Prostate gland (tissue), 2 donors: ENCODE measurements at regions not wholly inside any gene's neighbourhood (a gene's known extent, or its start where the extent isn't known, plus 50 kb on each side); places are given as distances from the start of the nearest gene placed in this dataset.

ENCODE experiments used
- DNase-seq: peaks from one replicate; pipeline ENCODE4 v3.0.0-alpha.2; 2019; ENCODE audit warnings: low spot score
- H3K27ac ChIP-seq, 2 donors: fragments of 200-600 bp; sonication (generic); 2 replicates each; pipeline ENCODE4 v1.5.1; 2017 to 2019
- H3K27me3 ChIP-seq: fragments of 200-600 bp; sonication (generic); replicated peaks from 2 replicates; pipeline ENCODE4 v1.5.1; 2019; ENCODE audit not compliant: insufficient read depth
- H3K36me3 ChIP-seq, 2 donors: fragments of 200-600 bp; sonication (generic); 1 replicate in 1 of 2; 2 replicates in 1 of 2; pipeline versions ENCODE4 v1.5.1 to v1.8.1; 2017 to 2019
- H3K4me1 ChIP-seq: fragments of 200-600 bp; sonication (generic); replicated peaks from 2 replicates; pipeline ENCODE4 v1.5.1; 2019
- H3K4me3 ChIP-seq, 2 donors: fragments of 200-600 bp; sonication (generic); 2 replicates each; pipeline ENCODE4 v1.5.1; 2017 to 2019
- H3K9me3 ChIP-seq: fragments of 200-600 bp; sonication (generic); 2 replicates; pipeline ENCODE4 v1.5.1; 2017
- CTCF ChIP-seq, 4 experiments: fragments of 200-600 bp in 2 of 4; fragments of 450-650 bp in 2 of 4; sonication (generic) in 2 of 4; IDR thresholded peaks; 1 replicate in 3 of 4; 2 replicates in 1 of 4; pipeline ENCODE4 v1.5.1; 2016 to 2019; ENCODE audit warnings: antibody characterized with exemption in 4 of 4, mild to moderate bottlenecking in 2 of 4, moderate library complexity in 2 of 4
- POLR2A ChIP-seq: fragments of 450-650 bp; IDR thresholded peaks from one replicate; pipeline ENCODE4 v1.6.1; 2016; ENCODE audit warnings: antibody characterized with exemption, mild to moderate bottlenecking
- POLR2AphosphoS5 ChIP-seq: sonication (generic); formaldehyde crosslinking; IDR thresholded peaks from one replicate; pipeline ENCODE4 v1.6.1; 2017; ENCODE audit warnings: antibody characterized with exemption
- WGBS: methylation state at CpG from one replicate; pipeline ENCODE4 v1.1.5; 2018; 5-methylcytosine and 5-hydroxymethylcytosine counted together
- intact Hi-C: fragments of 100-400 bp; cut with DNase I; formaldehyde crosslinking; loops from one replicate; pipeline ENCODE4 v1.14.2; 2022

- no peak for DNase-seq
- Histone ChIP-seq H3K27ac (no peak overlapping the region), H3K9me3 (no peaks in the 10 kb centered on the region), H3K36me3 (no peaks in the 10 kb centered on the region), H3K4me1 (peaks cover 2% of the 10 kb centered on the region), H3K4me3 (no peak overlapping the region), H3K27me3 (no peaks in the 10 kb centered on the region)
- intact Hi-C loops: no loop called here
- WGBS: 54% methylated on average over 17 of the region's 17 CpGs
- TF ChIP-seq POLR2AphosphoS5 (no peak), POLR2A (no peak), CTCF (IDR thresholded peaks at IDR 0.05) (no peak)
Measured at GRCh38 chr1:22252251-22252650, 109.4 kb upstream of the WNT4 start.

GRCh38 chr1:22253012-22253790, 110.3 kb upstream of the WNT4 start:
- no peak overlapping the region for H3K27ac ChIP-seq
- no peaks in the 10 kb centered on the region for H3K27me3 ChIP-seq
- H3K4me3 ChIP-seq: no peak overlapping the region
- intact Hi-C loops: no loop called here
- WGBS: 54% methylated on average over 16 of the region's 16 CpGs
- no peak for DNase-seq
- H3K9me3 ChIP-seq: no peaks in the 10 kb centered on the region
- no peaks in the 10 kb centered on the region for H3K36me3 ChIP-seq
- TF ChIP-seq CTCF (IDR thresholded peaks at IDR 0.05) (no peak), POLR2A (no peak), POLR2AphosphoS5 (no peak)
- H3K4me1 ChIP-seq: peaks cover 6% of the 10 kb centered on the region

GRCh38 chr1:22254756-22255155, 111.9 kb upstream of the WNT4 start:
- Histone ChIP-seq H3K9me3 (no peaks in the 10 kb centered on the region), H3K27me3 (no peaks in the 10 kb centered on the region), H3K4me3 (no peak overlapping the region), H3K36me3 (no peaks in the 10 kb centered on the region), H3K27ac (no peak overlapping the region), H3K4me1 (peaks cover 19% of the 10 kb centered on the region)
- intact Hi-C loops: no loop called here
- TF ChIP-seq CTCF (IDR thresholded peaks at IDR 0.05) (no peak), POLR2AphosphoS5 (no peak), POLR2A (no peak)
- WGBS: 76% methylated on average over 7 of the region's 7 CpGs
- no peak for DNase-seq

GRCh38 chr1:22255341-22256212, 112.7 kb upstream of the WNT4 start:
- Histone ChIP-seq H3K27me3 (no peaks in the 10 kb centered on the region), H3K27ac (no peak overlapping the region), H3K9me3 (no peaks in the 10 kb centered on the region), H3K4me1 (peaks cover 19% of the 10 kb centered on the region), H3K36me3 (no peaks in the 10 kb centered on the region), H3K4me3 (no peak overlapping the region)
- DNase-seq: no peak
- intact Hi-C loops: no loop called here
- WGBS: 94% methylated on average over 11 of the region's 11 CpGs
- TF ChIP-seq POLR2AphosphoS5 (no peak), CTCF (IDR thresholded peaks at IDR 0.05) (no peak), POLR2A (no peak)

GRCh38 chr1:22256213-22256512, 113.3 kb upstream of the WNT4 start:
- Histone ChIP-seq H3K27me3 (no peaks in the 10 kb centered on the region), H3K9me3 (no peaks in the 10 kb centered on the region), H3K4me3 (no peak overlapping the region), H3K27ac (no peak overlapping the region), H3K36me3 (no peaks in the 10 kb centered on the region), H3K4me1 (peaks cover 19% of the 10 kb centered on the region)
- TF ChIP-seq POLR2A (no peak), CTCF (IDR thresholded peaks at IDR 0.05) (no peak), POLR2AphosphoS5 (no peak)
- WGBS: 92% methylated on average over 3 of the region's 3 CpGs
- DNase-seq: no peak
- intact Hi-C loops: no loop called here
